ENCODE measurements at regions not wholly inside any gene's neighbourhood (a gene's known extent, or its start where the extent isn't known, plus 50 kb on each side); places are given as distances from the start of the nearest gene placed in this dataset.

DNA sequence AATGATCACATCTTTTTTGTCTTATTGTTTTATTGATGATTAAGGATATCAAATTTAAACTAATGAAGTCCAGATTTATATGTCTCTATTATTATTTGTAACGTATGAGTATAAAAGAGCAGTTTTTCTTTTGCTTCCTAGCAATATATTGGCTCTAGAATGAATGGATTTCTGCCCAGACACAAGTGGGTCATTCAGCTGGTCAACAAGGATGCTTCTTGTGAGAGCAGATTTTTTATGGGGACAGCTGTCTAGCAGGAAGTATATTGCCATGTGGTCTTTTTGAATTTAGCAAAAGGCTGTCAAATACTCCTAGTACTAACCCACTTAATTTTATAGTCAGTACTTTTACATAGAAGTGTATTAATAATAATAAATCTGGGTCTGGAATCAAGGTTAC, 1071.1 kb upstream of the FLRT2 start:
- Histone ChIP-seq H4K20me1 (replicated peaks; ENCODE audit: control insufficient read depth, extremely low read depth, insufficient read depth, low read length) (no peaks in the 10 kb centered on the region), H3K9me3 (replicated peaks; ENCODE audit: control insufficient read depth, insufficient read depth, low read length) (no peaks in the 10 kb centered on the region), H3K9me1 (replicated peaks; ENCODE audit: control insufficient read depth, extremely low read depth, insufficient read depth, low read length) (no peaks in the 10 kb centered on the region), H3K4me3 (replicated peaks in 1 of 3; ENCODE audit: insufficient read depth in 1 of 3, low read depth in 1 of 3, low read length in 3 of 3) (no peak overlapping the region), H3K36me3 (ENCODE audit: control insufficient read depth in 2 of 2, extremely low read depth in 1 of 2, insufficient read depth in 2 of 2, low read length in 2 of 2) (no peaks in the 10 kb centered on the region), H3K79me2 (ENCODE audit: control insufficient read depth, insufficient read depth, low read length) (no peaks in the 10 kb centered on the region), H2AFZ (ENCODE audit: low read depth, low read length) (no peak overlapping the region), H3K4me1 (ENCODE audit: control insufficient read depth, extremely low read depth, insufficient read depth, low read length) (no peaks in the 10 kb centered on the region), H3K4me2 (ENCODE audit: insufficient read depth, low read length) (no peak overlapping the region), H3K9ac (replicated peaks; ENCODE audit: extremely low read depth, insufficient read depth, low read length) (no peak overlapping the region), H3K27ac (ENCODE audit: insufficient read depth, low read depth, low read length) (no peak overlapping the region), H3K27me3 (ENCODE audit: control insufficient read depth in 2 of 2, insufficient read depth in 2 of 2, low read length in 2 of 2) (no peaks in the 10 kb centered on the region)
- DNase-seq (ENCODE audit: low read depth, low spot score) = no peak
- dilution Hi-C loops (cut with MboI; ENCODE audit: extremely low pct_ligation_motif_present, low sequenced_read_pairs) (no loop called here), intact Hi-C loops (cut with micrococcal nuclease) (no loop called here)
- ChIA-PET POLR2A (no interaction called here), CTCF (interaction anchor here (1.6 kb wide), 1 partner anchor 12 kb away, joined by 5 read pairs; no protein-coding TSS in a partner anchor)
- no TSS peak for BruUV-seq (replicated peaks)
- TF ChIP-seq EZH2 (IDR thresholded peaks at IDR 0.05; ENCODE audit: borderline replicate concordance, low read depth, low read length, severe bottlenecking) (no peak), JUN (IDR thresholded peaks at IDR 0.05; ENCODE audit: borderline replicate concordance, insufficient read depth, insufficient read length, low read depth) (no peak), GATA2 (IDR thresholded peaks at IDR 0.05; ENCODE audit: insufficient read depth, insufficient read length, low read depth, low read length) (no peak), MYC (IDR thresholded peaks at IDR 0.05; ENCODE audit: low read depth, low read length) (no peak), FOS (IDR thresholded peaks at IDR 0.05; ENCODE audit: borderline replicate concordance, insufficient read depth, low read length) (no peak), CTCF (IDR thresholded peaks at IDR 0.05; ENCODE audit: extremely low read depth in 1 of 2, insufficient read depth in 1 of 2, low read depth in 1 of 2, low read length in 2 of 2) (no peak), POLR2AphosphoS5 (IDR thresholded peaks at IDR 0.05; ENCODE audit: insufficient read depth, low read depth, low read length) (no peak), POLR2A (IDR thresholded peaks at IDR 0.05; ENCODE audit: low read depth, low read length) (no peak)
- TF ChIP-seq, protein P1, sequence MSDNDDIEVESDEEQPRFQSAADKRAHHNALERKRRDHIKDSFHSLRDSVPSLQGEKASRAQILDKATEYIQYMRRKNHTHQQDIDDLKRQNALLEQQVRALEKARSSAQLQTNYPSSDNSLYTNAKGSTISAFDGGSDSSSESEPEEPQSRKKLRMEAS (IDR thresholded peaks at IDR 0.05; ENCODE audit: insufficient read depth, insufficient read length) = no peak
- no peak for FAIRE-seq
